ENCODE measurements at regions not wholly inside any gene's neighbourhood (a gene's known extent, or its start where the extent isn't known, plus 50 kb on each side); places are given as distances from the start of the nearest gene placed in this dataset.

- CTCF ChIA-PET, result no interaction called here
- Histone ChIP-seq H3K4me3 (ENCODE audit: low read depth in 2 of 2, low read length in 2 of 2) (no peak overlapping the region), H3K4me1 (ENCODE audit: control insufficient read depth, insufficient read depth, low read length) (no peaks in the 10 kb centered on the region), H3K27me3 (ENCODE audit: control insufficient read depth, insufficient read depth, low read length) (peaks cover 2% of the 10 kb centered on the region; the same call in 1 of the 2 replicates), H3K36me3 (ENCODE audit: control insufficient read depth, insufficient read depth, low read length) (no peaks in the 10 kb centered on the region), H3K27ac (ENCODE audit: low read length) (no peak overlapping the region), H3K9me3 (ENCODE audit: control insufficient read depth, insufficient read depth, low read depth, low read length) (no peaks in the 10 kb centered on the region)
- TF ChIP-seq POLR2AphosphoS5 (IDR thresholded peaks at IDR 0.05; ENCODE audit: low read depth, low read length), result no peak
- TF ChIP-seq TCF7L2 (IDR thresholded peaks at IDR 0.05; ENCODE audit: low read depth, low read length), result no peak
- no peak for TF ChIP-seq CTCF (IDR thresholded peaks at IDR 0.05)
- TF ChIP-seq SIN3A (IDR thresholded peaks at IDR 0.05; ENCODE audit: borderline replicate concordance, insufficient read depth, low read depth, low read length), result no peak
- TF ChIP-seq REST (IDR thresholded peaks at IDR 0.05; ENCODE audit: insufficient read depth in 1 of 2, low read depth in 2 of 2, low read length in 1 of 2), result no peak
- POLR2A ChIA-PET, result no interaction called here
- no TSS peak for BruUV-seq (replicated peaks)
- DNase-seq (ENCODE audit: low read depth, low spot score) (no peak), ATAC-seq (no peak)
- intact Hi-C loops (cut with micrococcal nuclease; ENCODE audit: unreplicated experiment), result no loop called here
- in situ Hi-C loops (cut with HindIII; ENCODE audit: low pct_unique_long_range_greater_than_20kb, low sequenced_read_pairs), result no loop called here
Observed at GRCh38 chr1:34694383-34694782, 60.5 kb upstream of the GJB5 start.

GRCh38 chr1:34695580-34695979 lies 59.3 kb upstream of the GJB5 start:
- DNase-seq (ENCODE audit: low read depth, low spot score), result no peak
- no TSS peak for BruUV-seq (replicated peaks)
- Histone ChIP-seq H3K27me3 (ENCODE audit: control insufficient read depth, insufficient read depth, low read length) (peaks cover 2% of the 10 kb centered on the region; the same call in 1 of the 2 replicates), H3K27ac (ENCODE audit: low read length) (no peak overlapping the region), H3K9me3 (ENCODE audit: control insufficient read depth, insufficient read depth, low read depth, low read length) (no peaks in the 10 kb centered on the region), H3K4me1 (ENCODE audit: control insufficient read depth, insufficient read depth, low read length) (no peaks in the 10 kb centered on the region), H3K36me3 (ENCODE audit: control insufficient read depth, insufficient read depth, low read length) (no peaks in the 10 kb centered on the region), H3K4me3 (ENCODE audit: low read depth in 2 of 2, low read length in 2 of 2) (no peak overlapping the region)
- no peak for ATAC-seq
- TF ChIP-seq POLR2AphosphoS5 (IDR thresholded peaks at IDR 0.05; ENCODE audit: low read depth, low read length) (no peak), CTCF (IDR thresholded peaks at IDR 0.05) (no peak), SIN3A (IDR thresholded peaks at IDR 0.05; ENCODE audit: borderline replicate concordance, insufficient read depth, low read depth, low read length) (no peak), REST (IDR thresholded peaks at IDR 0.05; ENCODE audit: insufficient read depth in 1 of 2, low read depth in 2 of 2, low read length in 1 of 2) (no peak), TCF7L2 (IDR thresholded peaks at IDR 0.05; ENCODE audit: low read depth, low read length) (no peak)
- intact Hi-C loops (cut with micrococcal nuclease; ENCODE audit: unreplicated experiment), result no loop called here
- POLR2A ChIA-PET, result no interaction called here
- in situ Hi-C loops (cut with HindIII; ENCODE audit: low pct_unique_long_range_greater_than_20kb, low sequenced_read_pairs), result no loop called here
- CTCF ChIA-PET, result no interaction called here

Measured in Panc1 (cell line).